AG09319 (cell line): ENCODE measurements at regions not wholly inside any gene's neighbourhood (a gene's known extent, or its start where the extent isn't known, plus 50 kb on each side); places are given as distances from the start of the nearest gene placed in this dataset.

ENCODE experiments used
- DNase-seq: peaks from one replicate; pipeline ENCODE4 v3.0.0-alpha.2; 2010; ENCODE audit warnings: low read depth; ENCODE audit errors: extremely low read depth
- TF ChIP-seq, protein P1 (sequence below): IDR thresholded peaks from 2 replicates; pipeline ENCODE4 v1.5.1; 2011; ENCODE audit warnings: low read depth, mild to moderate bottlenecking, inconsistent platforms, low read length, moderate library complexity

DNA sequence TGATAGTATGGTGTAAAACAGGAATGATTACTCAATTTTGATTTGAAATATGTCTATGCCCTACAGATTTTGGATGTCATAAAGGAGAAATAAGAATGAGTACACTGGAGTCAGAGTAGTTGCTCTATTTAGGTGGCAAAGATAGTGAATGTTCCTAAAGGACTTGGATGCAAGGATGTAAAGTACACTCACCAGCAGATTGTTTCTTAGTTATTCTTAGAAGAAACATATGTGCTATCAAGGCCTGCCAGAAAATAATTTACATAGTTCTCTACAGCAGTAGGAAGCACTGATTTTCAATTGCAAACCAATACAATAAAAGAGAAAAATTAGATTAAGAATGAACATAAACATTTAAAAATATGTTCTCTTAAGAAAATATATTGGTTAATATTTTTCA is 259.4 kb downstream of the PPP1R3A start:
- TF ChIP-seq, protein P1, sequence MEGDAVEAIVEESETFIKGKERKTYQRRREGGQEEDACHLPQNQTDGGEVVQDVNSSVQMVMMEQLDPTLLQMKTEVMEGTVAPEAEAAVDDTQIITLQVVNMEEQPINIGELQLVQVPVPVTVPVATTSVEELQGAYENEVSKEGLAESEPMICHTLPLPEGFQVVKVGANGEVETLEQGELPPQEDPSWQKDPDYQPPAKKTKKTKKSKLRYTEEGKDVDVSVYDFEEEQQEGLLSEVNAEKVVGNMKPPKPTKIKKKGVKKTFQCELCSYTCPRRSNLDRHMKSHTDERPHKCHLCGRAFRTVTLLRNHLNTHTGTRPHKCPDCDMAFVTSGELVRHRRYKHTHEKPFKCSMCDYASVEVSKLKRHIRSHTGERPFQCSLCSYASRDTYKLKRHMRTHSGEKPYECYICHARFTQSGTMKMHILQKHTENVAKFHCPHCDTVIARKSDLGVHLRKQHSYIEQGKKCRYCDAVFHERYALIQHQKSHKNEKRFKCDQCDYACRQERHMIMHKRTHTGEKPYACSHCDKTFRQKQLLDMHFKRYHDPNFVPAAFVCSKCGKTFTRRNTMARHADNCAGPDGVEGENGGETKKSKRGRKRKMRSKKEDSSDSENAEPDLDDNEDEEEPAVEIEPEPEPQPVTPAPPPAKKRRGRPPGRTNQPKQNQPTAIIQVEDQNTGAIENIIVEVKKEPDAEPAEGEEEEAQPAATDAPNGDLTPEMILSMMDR = no peak
- no peak for DNase-seq

DNA sequence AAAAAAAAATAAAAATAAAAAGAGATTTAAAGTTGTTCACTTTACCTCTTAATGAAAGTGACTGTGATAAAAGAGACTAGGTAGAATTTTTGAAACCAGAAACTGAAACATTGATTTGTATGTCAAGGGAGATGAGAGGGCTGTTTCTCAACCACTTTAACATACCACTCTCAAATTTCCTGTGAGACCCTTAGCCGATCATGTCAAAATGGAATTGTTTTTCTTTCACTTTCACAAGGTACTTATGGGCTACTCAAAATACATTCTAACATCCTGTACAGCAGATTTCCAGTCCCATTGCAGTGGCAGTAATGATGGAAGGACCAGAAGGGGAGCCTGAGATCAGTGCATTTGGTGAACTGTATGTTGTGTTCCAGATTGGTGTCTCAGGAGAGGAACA is 261.2 kb downstream of the PPP1R3A start:
- DNase-seq = no peak
- TF ChIP-seq, protein P1 = no peak

DNA sequence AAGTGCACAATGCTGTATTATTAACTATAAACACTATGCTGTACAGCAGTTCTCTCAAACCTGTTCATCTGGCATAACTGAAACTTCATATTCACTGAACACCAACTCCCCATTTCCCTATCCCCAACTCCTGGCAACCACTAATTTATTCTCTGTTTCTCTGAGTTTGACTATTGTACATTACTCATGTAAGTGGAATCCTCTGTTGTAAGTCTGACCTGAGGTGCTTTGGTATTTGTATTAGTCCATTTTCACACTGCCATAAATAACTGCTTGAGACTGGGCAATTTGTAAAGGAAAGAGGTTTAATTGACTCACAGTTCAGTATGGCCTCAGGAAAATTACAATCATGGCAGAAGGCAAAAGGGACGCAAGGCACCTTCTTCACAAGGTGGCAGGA is 266.3 kb downstream of the PPP1R3A start:
- TF ChIP-seq, protein P1 = no peak
- no peak for DNase-seq

DNA sequence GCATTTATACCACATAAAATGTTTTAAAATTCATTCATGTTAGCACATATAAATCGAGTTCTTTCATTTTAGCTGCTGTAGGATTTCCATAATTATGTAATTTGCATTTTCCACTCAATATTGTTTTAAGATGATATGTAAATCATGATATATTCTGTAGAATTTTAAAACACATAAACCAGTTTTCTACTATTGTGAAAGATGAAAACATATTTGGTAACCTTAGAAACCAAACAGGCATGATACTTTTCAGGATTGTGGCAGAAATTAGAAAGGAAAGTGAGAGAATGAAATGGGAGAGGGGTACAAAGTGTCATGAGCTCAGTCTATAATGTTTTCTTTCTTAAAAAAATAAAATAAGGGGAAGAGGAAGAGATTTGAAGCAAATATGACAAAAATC is 269.3 kb downstream of the PPP1R3A start:
- DNase-seq = no peak
- TF ChIP-seq, protein P1 = no peak

DNA sequence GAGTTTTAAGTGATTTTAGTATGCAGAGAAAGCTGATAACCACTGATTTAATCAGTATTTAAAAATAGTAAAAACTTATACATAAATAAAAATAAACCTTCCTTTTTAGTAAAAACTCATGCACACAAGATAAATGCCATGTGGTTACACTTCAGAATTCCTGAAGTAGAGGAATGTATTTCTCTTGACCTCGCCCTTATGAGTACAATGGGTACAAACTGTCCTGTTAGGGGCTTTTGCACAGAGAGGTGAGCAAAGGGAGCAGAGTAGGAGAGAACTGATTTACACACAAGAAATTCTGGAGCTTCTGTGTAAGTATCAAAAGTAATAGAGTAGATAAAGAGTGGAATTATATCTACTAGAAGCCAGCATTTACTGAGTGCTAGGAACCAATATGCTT is 279.6 kb downstream of the PPP1R3A start:
- TF ChIP-seq, protein P1 = no peak
- DNase-seq = no peak

DNA sequence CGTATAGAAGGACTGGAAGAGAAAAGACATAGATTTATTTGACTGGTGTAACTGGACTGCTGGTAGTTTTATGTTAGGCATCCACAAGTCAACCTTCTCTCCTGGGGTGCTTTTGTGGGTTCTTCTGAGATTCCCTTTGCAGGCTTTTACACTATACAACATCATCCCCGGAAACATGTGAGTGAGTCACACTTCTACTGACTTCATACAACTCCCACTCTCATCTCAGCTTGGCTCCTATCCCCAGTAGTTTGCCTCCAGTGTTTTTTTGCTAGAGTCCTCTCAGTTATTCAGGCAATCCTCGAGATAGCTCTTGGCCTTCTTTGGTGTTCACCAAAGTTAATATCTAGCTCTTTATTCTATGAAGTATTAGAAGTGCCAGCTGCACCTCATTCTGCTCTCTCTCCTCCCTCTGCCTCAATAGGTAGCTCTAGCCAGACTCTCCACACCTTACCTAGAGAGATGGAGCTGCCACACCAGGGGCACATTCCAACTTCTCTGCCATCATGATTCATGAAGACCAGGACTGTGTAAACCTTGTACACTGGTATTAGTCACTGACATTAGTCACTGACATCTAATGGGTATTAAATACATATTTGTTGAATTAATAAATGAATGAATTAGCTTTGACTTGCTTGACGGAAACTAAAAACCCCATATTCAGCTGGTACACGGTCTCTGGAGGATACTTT is 281.9 kb downstream of the PPP1R3A start:
- TF ChIP-seq, protein P1 = no peak
- DNase-seq = no peak

DNA sequence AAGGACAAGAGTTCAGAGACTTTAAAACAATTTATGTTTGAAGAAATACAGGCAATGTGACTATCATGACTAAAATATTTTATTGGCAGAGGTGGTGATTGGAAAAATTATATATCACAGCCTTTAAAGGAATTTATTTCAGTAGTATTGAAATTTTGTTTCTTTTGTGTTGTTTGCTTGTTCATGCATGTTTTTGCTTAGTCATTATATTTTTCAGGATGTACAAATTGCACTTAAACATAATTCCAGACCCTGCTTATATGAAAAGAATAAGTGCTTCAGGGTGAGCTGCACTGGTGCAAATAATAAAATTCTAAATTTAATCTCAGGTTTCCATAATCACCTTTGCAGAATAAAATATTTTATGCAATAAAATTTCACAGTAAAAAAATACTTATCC is 283.3 kb downstream of the PPP1R3A start:
- TF ChIP-seq, protein P1 = no peak
- no peak for DNase-seq
